Neural progenitor cell (in vitro differentiated cells): ENCODE measurements at regions not wholly inside any gene's neighbourhood (a gene's known extent, or its start where the extent isn't known, plus 50 kb on each side); places are given as distances from the start of the nearest gene placed in this dataset.

Experiments used
- DNase-seq: peaks from one replicate; pipeline ENCODE4 v3.0.0-alpha.2; 2016; ENCODE audit warnings: low spot score
- H2AFZ ChIP-seq: fragments of 200-600 bp; sonication (generic); replicated peaks from 2 replicates; pipeline ENCODE4 v1.6.1; 2016; ENCODE audit warnings: antibody characterized with exemption
- H3F3A ChIP-seq: fragments of 200-600 bp; sonication (generic); 2 replicates; pipeline ENCODE4 v1.6.1; 2016; ENCODE audit warnings: antibody characterized with exemption, low read depth
- H3K27ac ChIP-seq: fragments of 200-600 bp; sonication (generic); 2 replicates; pipeline ENCODE4 v1.5.1; 2016; ENCODE audit warnings: mild to moderate bottlenecking
- H3K27me3 ChIP-seq: fragments of 200-600 bp; sonication (generic); 2 replicates; pipeline ENCODE4 v1.6.1; 2016; ENCODE audit warnings: mild to moderate bottlenecking, moderate library complexity
- H3K36me3 ChIP-seq: fragments of 200-600 bp; sonication (generic); 2 replicates; pipeline ENCODE4 v1.5.1; 2016
- H3K4me1 ChIP-seq: fragments of 200-600 bp; sonication (generic); 2 replicates; pipeline ENCODE4 v1.6.1; 2016; ENCODE audit warnings: mixed run types
- H3K4me2 ChIP-seq: fragments of 200-600 bp; sonication (generic); 2 replicates; pipeline ENCODE4 v1.6.1; 2016
- H3K4me3 ChIP-seq: fragments of 200-600 bp; sonication (generic); 2 replicates; pipeline ENCODE4 v1.5.1; 2016
- H3K79me2 ChIP-seq: fragments of 200-600 bp; sonication (generic); 2 replicates; pipeline ENCODE4 v1.6.1; 2016; ENCODE audit warnings: low read depth
- H3K9ac ChIP-seq: fragments of 200-600 bp; sonication (generic); 2 replicates; pipeline ENCODE4 v1.6.1; 2016
- H3K9me3 ChIP-seq: fragments of 200-600 bp; sonication (generic); 2 replicates; pipeline ENCODE4 v1.5.1; 2016; ENCODE audit warnings: low read depth
- H4K20me1 ChIP-seq: fragments of 200-600 bp; sonication (generic); 2 replicates; pipeline ENCODE4 v1.6.1; 2016; ENCODE audit warnings: low read depth
- H3K27ac Mint-ChIP-seq: 3 replicates; pipeline ENCODE4 v1.8.0; 2021; ENCODE audit warnings: mixed read lengths
- H3K27me3 Mint-ChIP-seq: 2 replicates; pipeline ENCODE4 v1.8.0; 2022; ENCODE audit warnings: low read depth, mild to moderate bottlenecking, inconsistent platforms, moderate library complexity, mixed read lengths; ENCODE audit not compliant: insufficient read depth
- H3K36me3 Mint-ChIP-seq: 3 replicates; pipeline ENCODE4 v1.8.0; 2021; ENCODE audit warnings: mixed read lengths
- H3K4me1 Mint-ChIP-seq: 3 replicates; pipeline ENCODE4 v1.8.0; 2021; ENCODE audit warnings: mixed read lengths
- H3K4me3 Mint-ChIP-seq: 3 replicates; pipeline ENCODE4 v1.8.0; 2021; ENCODE audit warnings: mild to moderate bottlenecking, moderate library complexity, mixed read lengths
- H3K9me3 Mint-ChIP-seq: 3 replicates; pipeline ENCODE4 v1.8.0; 2020; ENCODE audit warnings: mixed read lengths
- CTCF ChIP-seq: fragments of 200-600 bp; sonication (generic); IDR thresholded peaks from 2 replicates; pipeline ENCODE4 v1.5.1; 2017; ENCODE audit warnings: antibody characterized with exemption, mild to moderate bottlenecking
- EZH2 ChIP-seq: fragments of 200-600 bp; sonication (generic); IDR thresholded peaks from 2 replicates; pipeline ENCODE4 v1.6.1; 2017; ENCODE audit warnings: antibody characterized with exemption, mild to moderate bottlenecking, moderate library complexity
- EZH2phosphoT487 ChIP-seq: fragments of 200-600 bp; sonication (generic); IDR thresholded peaks from 2 replicates; pipeline ENCODE4 v1.6.1; 2017; ENCODE audit warnings: antibody characterized with exemption

GRCh38 chr6:159464816-159465215, 228.2 kb downstream of the SOD2 start:
- H2AFZ ChIP-seq, result no peak overlapping the region
- no peaks in the 10 kb centered on the region for H3K9me3 ChIP-seq
- Mint-ChIP-seq H3K4me1 (no peaks in the 10 kb centered on the region), H3K4me3 (no peak overlapping the region), H3K27ac (no peak overlapping the region), H3K9me3 (no peaks in the 10 kb centered on the region), H3K36me3 (no peaks in the 10 kb centered on the region), H3K27me3 (peaks cover 8% of the 10 kb centered on the region)
- H3K4me3 ChIP-seq, result no peak overlapping the region
- TF ChIP-seq CTCF (no peak), EZH2 (no peak), EZH2phosphoT487 (no peak)
- no peak for DNase-seq
- no peaks in the 10 kb centered on the region for H3K4me1 ChIP-seq
- H3K27ac ChIP-seq, result no peak overlapping the region
- no peaks in the 10 kb centered on the region for H3F3A ChIP-seq
- no peaks in the 10 kb centered on the region for H3K79me2 ChIP-seq
- no peak overlapping the region for H3K9ac ChIP-seq
- no peaks in the 10 kb centered on the region for H3K36me3 ChIP-seq
- H3K27me3 ChIP-seq, result no peaks in the 10 kb centered on the region
- H4K20me1 ChIP-seq, result no peaks in the 10 kb centered on the region
- no peak overlapping the region for H3K4me2 ChIP-seq

- H3K4me1 Mint-ChIP-seq, result no peaks in the 10 kb centered on the region
- no peaks in the 10 kb centered on the region for H3K36me3 Mint-ChIP-seq
- Histone ChIP-seq H3K9ac (no peak overlapping the region), H3K4me3 (no peak overlapping the region), H2AFZ (no peak overlapping the region), H4K20me1 (no peaks in the 10 kb centered on the region), H3K79me2 (no peaks in the 10 kb centered on the region), H3K36me3 (no peaks in the 10 kb centered on the region), H3K27ac (no peak overlapping the region), H3K9me3 (no peaks in the 10 kb centered on the region), H3K4me1 (no peaks in the 10 kb centered on the region), H3K27me3 (no peaks in the 10 kb centered on the region), H3F3A (no peaks in the 10 kb centered on the region), H3K4me2 (no peak overlapping the region)
- H3K27me3 Mint-ChIP-seq, result peaks cover 1% of the 10 kb centered on the region
- no peak overlapping the region for H3K27ac Mint-ChIP-seq
- no peaks in the 10 kb centered on the region for H3K9me3 Mint-ChIP-seq
- peak; percentile 58 for DNase-seq
- H3K4me3 Mint-ChIP-seq, result no peak overlapping the region
- TF ChIP-seq EZH2 (no peak), EZH2phosphoT487 (no peak), CTCF (peak; percentile 70)
These were observed 229.8 kb downstream of the SOD2 start for GRCh38 chr6:159463119-159463829.

GRCh38 chr6:159462431-159462830, 230.6 kb downstream of the SOD2 start:
- no peak for DNase-seq
- H3K27me3 Mint-ChIP-seq, result no peaks in the 10 kb centered on the region
- Histone ChIP-seq H3K27me3 (no peaks in the 10 kb centered on the region), H3K9ac (no peak overlapping the region), H3K9me3 (no peaks in the 10 kb centered on the region), H4K20me1 (no peaks in the 10 kb centered on the region), H3K4me3 (no peak overlapping the region), H2AFZ (no peak overlapping the region), H3K27ac (no peak overlapping the region), H3K79me2 (no peaks in the 10 kb centered on the region), H3K4me1 (no peaks in the 10 kb centered on the region), H3K4me2 (no peak overlapping the region), H3K36me3 (no peaks in the 10 kb centered on the region), H3F3A (no peaks in the 10 kb centered on the region)
- H3K4me3 Mint-ChIP-seq, result no peak overlapping the region
- no peaks in the 10 kb centered on the region for H3K4me1 Mint-ChIP-seq
- no peaks in the 10 kb centered on the region for H3K9me3 Mint-ChIP-seq
- H3K36me3 Mint-ChIP-seq, result no peaks in the 10 kb centered on the region
- no peak overlapping the region for H3K27ac Mint-ChIP-seq
- no peak for TF ChIP-seq CTCF
- TF ChIP-seq EZH2, result no peak
- no peak for TF ChIP-seq EZH2phosphoT487
